Omental fat pad (tissue), 3 donors: ENCODE measurements at regions not wholly inside any gene's neighbourhood (a gene's known extent, or its start where the extent isn't known, plus 50 kb on each side); places are given as distances from the start of the nearest gene placed in this dataset.

ENCODE experiments used
- ATAC-seq: fragments of 150-250 bp; one replicate; pipeline ENCODE4 v1.9.1; 2016; ENCODE audit warnings: mild to moderate bottlenecking, moderate library complexity; ENCODE audit not compliant: low FRiP score
- DNase-seq: peaks from one replicate; pipeline ENCODE4 v3.0.0-alpha.2; 2019; ENCODE audit warnings: low spot score
- CTCF ChIP-seq, 3 donors: fragments of 450-650 bp; IDR thresholded peaks; one replicate each; pipeline ENCODE4 v1.5.1; 2016 to 2017; ENCODE audit warnings: antibody characterized with exemption in 3 of 3, mild to moderate bottlenecking in 3 of 3, moderate library complexity in 2 of 3

GRCh38 chr5:58040846-58041245 is 419.0 kb downstream of the PLK2 start:
- DNase-seq, result no peak
- no peak for ATAC-seq
- TF ChIP-seq CTCF (IDR thresholded peaks at IDR 0.05), result no peak

- DNase-seq (no peak), ATAC-seq (no peak)
- no peak for TF ChIP-seq CTCF (IDR thresholded peaks at IDR 0.05)
Measured at GRCh38 chr5:58040044-58040443, 419.8 kb downstream of the PLK2 start.

- DNase-seq, result no peak
- TF ChIP-seq CTCF (IDR thresholded peaks at IDR 0.05), result no peak
- no peak for ATAC-seq
Measured at GRCh38 chr5:58037899-58038298, 422.0 kb downstream of the PLK2 start.

GRCh38 chr5:58025809-58026208 is 434.1 kb downstream of the PLK2 start:
- ATAC-seq, result no peak
- no peak for TF ChIP-seq CTCF (IDR thresholded peaks at IDR 0.05)
- DNase-seq, result no peak

GRCh38 chr5:58024151-58024550 is 435.7 kb downstream of the PLK2 start:
- DNase-seq (no peak), ATAC-seq (no peak)
- no peak for TF ChIP-seq CTCF (IDR thresholded peaks at IDR 0.05)

GRCh38 chr5:58022055-58022454 is 437.8 kb downstream of the PLK2 start:
- TF ChIP-seq CTCF (IDR thresholded peaks at IDR 0.05), result no peak
- ATAC-seq, result peak; percentile 32

GRCh38 chr5:58021466-58021865 is 438.4 kb downstream of the PLK2 start:
- DNase-seq (no peak), ATAC-seq (no peak)
- no peak for TF ChIP-seq CTCF (IDR thresholded peaks at IDR 0.05)

More at GRCh38 chr5:58022055-58022454, 437.8 kb downstream of the PLK2 start:
- no peak for DNase-seq
